GM20000 (cell line): ENCODE measurements at regions not wholly inside any gene's neighbourhood (a gene's known extent, or its start where the extent isn't known, plus 50 kb on each side); places are given as distances from the start of the nearest gene placed in this dataset.

ENCODE experiments used
- DNase-seq: peaks from one replicate; pipeline ENCODE4 v3.0.0; 2012; ENCODE audit warnings: low spot score
- CTCF ChIP-seq: IDR thresholded peaks from 2 replicates; pipeline ENCODE4 v1.5.1; 2012; ENCODE audit warnings: mild to moderate bottlenecking, control low read depth; ENCODE audit errors: extremely low read depth, missing control alignments

GRCh38 chr2:59912042-59912441, 641.4 kb downstream of the BCL11A start:
- TF ChIP-seq CTCF: no peak
- DNase-seq: no peak

DNA sequence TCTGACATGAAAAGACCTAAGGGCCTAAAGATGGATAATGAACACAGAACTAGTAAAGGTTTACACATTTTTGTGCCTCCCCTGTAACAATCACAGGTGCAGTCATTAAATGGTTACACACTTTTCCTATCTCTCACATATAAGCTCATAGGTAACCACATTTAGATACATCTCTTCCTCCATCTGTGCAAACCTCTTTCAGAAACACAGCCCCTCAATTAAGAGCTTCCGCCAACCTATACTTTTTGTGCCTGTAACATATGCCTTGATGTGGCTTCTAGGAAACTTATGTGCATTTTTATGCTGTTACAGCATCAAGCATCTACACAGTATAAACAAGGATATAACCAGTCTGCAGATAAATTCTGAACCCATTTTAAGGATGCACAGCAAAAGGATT, 643.3 kb downstream of the BCL11A start:
- DNase-seq: no peak
- TF ChIP-seq CTCF: no peak

GRCh38 chr2:59909147-59909546, 644.3 kb downstream of the BCL11A start:
- TF ChIP-seq CTCF: no peak
- no peak for DNase-seq

GRCh38 chr2:59905731-59906130, 647.7 kb downstream of the BCL11A start:
- DNase-seq: no peak
- no peak for TF ChIP-seq CTCF

DNA sequence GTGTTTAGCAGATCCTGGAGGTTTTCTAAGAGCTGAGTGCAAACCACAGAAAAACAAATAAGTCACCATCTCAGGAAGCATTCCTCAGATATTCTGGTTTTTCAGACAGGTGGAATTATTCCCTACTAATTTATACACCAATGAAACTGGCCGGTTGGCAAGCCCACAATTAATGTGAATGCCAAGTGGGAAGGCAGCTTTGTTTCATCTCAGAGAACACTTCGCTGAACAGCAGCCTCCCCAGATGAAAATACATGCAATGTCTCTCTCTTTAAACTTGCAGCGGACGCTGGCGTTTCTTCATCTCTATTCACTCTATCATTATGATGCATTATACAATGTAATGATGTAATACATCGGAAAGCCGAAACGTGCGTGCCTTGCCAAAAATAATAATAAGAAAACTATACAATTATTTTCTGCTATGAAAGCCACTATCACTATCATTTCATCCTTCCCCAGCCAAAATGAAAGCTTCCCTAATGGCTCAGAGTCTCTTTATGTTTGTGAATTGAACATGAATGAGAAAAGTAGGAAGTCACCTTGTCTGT, 649.4 kb downstream of the BCL11A start:
- TF ChIP-seq CTCF: no peak
- DNase-seq: no peak

GRCh38 chr2:59900728-59901452, 652.6 kb downstream of the BCL11A start:
- DNase-seq: no peak
- no peak for TF ChIP-seq CTCF

DNA sequence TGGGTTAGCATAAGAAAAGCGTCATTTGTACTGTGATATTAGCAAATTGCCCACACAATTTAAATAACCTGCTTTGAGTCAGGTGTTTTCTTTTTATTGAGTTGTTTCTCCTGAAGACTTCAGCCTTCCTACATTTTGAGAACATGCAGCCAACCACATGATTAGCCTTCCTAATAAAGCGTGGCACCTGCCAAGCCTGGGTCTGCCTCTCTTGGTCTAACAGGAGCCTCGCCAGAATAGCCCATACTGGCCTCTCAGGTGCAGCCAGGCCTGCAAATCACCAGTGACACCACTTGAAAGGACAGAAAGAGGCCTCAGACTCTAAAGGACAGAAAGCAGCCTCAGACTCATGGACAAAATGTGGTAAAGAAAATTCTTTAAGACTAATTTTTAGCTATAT, 653.8 kb downstream of the BCL11A start:
- no peak for DNase-seq
- no peak for TF ChIP-seq CTCF
